ENCODE measurements at regions not wholly inside any gene's neighbourhood (a gene's known extent, or its start where the extent isn't known, plus 50 kb on each side); places are given as distances from the start of the nearest gene placed in this dataset.
A peak's percentile ranks its signal among the peaks of the same experiment; 100 is the strongest.

DNA sequence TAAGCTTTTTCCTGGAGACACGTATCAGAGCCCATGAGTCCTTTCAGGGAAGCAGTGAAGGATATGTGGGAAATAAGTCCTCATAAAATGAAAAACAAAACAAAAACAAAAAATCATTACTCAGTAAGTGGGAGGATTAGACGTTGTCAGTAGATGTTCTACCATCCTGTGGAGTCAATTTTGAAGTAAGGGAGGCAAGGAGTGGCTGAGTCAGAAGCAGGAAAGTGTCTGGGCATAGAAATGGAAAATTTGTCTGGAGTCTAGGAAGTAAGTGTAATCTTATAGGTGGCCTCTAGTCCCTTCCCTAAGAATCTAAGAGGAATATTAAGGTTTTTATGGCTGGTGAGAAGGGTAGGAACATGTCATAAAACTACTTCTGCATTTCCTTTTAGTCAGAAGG, 339.8 kb upstream of the SEMA6D start:
- H2BK20ac ChIP-seq (ENCODE audit: low read depth, low read length), result peak overlapping the region; percentile 43; the same call in 1 of the 2 replicates
- H3K36me3 ChIP-seq (ENCODE audit: control insufficient read depth, insufficient read depth, low read length), result no peaks in the 10 kb centered on the region
- H2BK15ac ChIP-seq (ENCODE audit: low read depth, low read length), result 0 out of 3 replicates have a peak overlapping the region, but pooled peaks have one; percentile 34
- no peak overlapping the region for H2BK5ac ChIP-seq (ENCODE audit: low read depth, low read length, poor library complexity, severe bottlenecking)
- no peak overlapping the region for H2AFZ ChIP-seq (replicated peaks; ENCODE audit: low read length, poor library complexity)
- H4K91ac ChIP-seq (ENCODE audit: insufficient read depth, low read depth, low read length), result no peak overlapping the region
- peak overlapping the region in 1 of 2 experiments; percentile 53; a peak in 1 of 4 replicates for H4K8ac ChIP-seq (ENCODE audit: low read depth in 2 of 2, low read length in 2 of 2)
- dilution Hi-C loops (cut with HindIII; ENCODE audit: low sequenced_read_pairs, unreplicated experiment) (no loop called here), intact Hi-C loops (cut with micrococcal nuclease) (no loop called here), in situ Hi-C loops (cut with MboI; ENCODE audit: low sequenced_read_pairs) (no loop called here)
- POLR2A ChIA-PET (ENCODE audit: unreplicated experiment), result no interaction called here
- TF ChIP-seq SMC3 (IDR thresholded peaks at IDR 0.05; ENCODE audit: low read depth, low read length) (no peak), CHD1 (IDR thresholded peaks at IDR 0.05; ENCODE audit: low read depth, low read length) (no peak)
- H4K5ac ChIP-seq (ENCODE audit: low read depth, low read length), result no peak overlapping the region; the same call in 1 of the 2 replicates
- no peak overlapping the region for H2AK9ac ChIP-seq (replicated peaks; ENCODE audit: low read depth, low read length, poor library complexity)
- H3K4ac ChIP-seq (ENCODE audit: low read depth, low read length), result no peak overlapping the region
- H3K27me3 ChIP-seq (ENCODE audit: control insufficient read depth, insufficient read depth, low read length), result no peaks in the 10 kb centered on the region
- H3K23ac ChIP-seq (ENCODE audit: low read depth, low read length), result no peak overlapping the region
- H3K9ac ChIP-seq (ENCODE audit: low read depth, low read length), result no peak overlapping the region
- peaks cover 3% of the 10 kb centered on the region; the same call in 1 of the 2 replicates for H3K4me1 ChIP-seq (ENCODE audit: control insufficient read depth, insufficient read depth, low read length)
- H2AK5ac ChIP-seq (ENCODE audit: low read depth, low read length), result no peak overlapping the region
- DNase-seq, result no peak
- no peak for ATAC-seq (ENCODE audit: low read depth)
- no peaks in the 10 kb centered on the region for H3K9me3 ChIP-seq (ENCODE audit: control insufficient read depth, insufficient read depth, low read length)
- no peak overlapping the region; the same call in 1 of the 2 replicates for H3K14ac ChIP-seq (replicated peaks; ENCODE audit: low read depth, low read length)
- WGBS, 2 experiments (ENCODE audit: extremely low coverage in 2 of 2, insufficient read length in 1 of 2), result no CpG with 5 or more reads among the region's 2 CpGs
- no peaks in the 10 kb centered on the region for H3K79me1 ChIP-seq (ENCODE audit: low read depth in 1 of 2, low read length in 2 of 2)
- no TSS peak for BruUV-seq (replicated peaks)
- no peaks in the 10 kb centered on the region for H3K9me1 ChIP-seq (ENCODE audit: insufficient read depth, low read length)
- no peak overlapping the region for H3K56ac ChIP-seq (ENCODE audit: extremely low read depth, insufficient read depth, low read length)
- no peak overlapping the region for H3K27ac ChIP-seq (ENCODE audit: insufficient read depth, low read length)
- peak overlapping the region; percentile 63; the same call in 1 of the 2 replicates for H2BK120ac ChIP-seq (ENCODE audit: low read depth, low read length)
- H3K4me3 ChIP-seq (ENCODE audit: insufficient read depth, low read depth, low read length), result no peak overlapping the region
- H3K4me2 ChIP-seq (ENCODE audit: low read depth, low read length), result no peak overlapping the region
- CTCF ChIA-PET, result no interaction called here
- no peaks in the 10 kb centered on the region for H4K20me1 ChIP-seq (ENCODE audit: insufficient read depth, low read length)
- H3K18ac ChIP-seq (ENCODE audit: low read depth, low read length), result no peak overlapping the region; the same call in 1 of the 2 replicates

All from IMR-90 (cell line).